GM18519 (cell line): ENCODE measurements at regions not wholly inside any gene's neighbourhood (a gene's known extent, or its start where the extent isn't known, plus 50 kb on each side); places are given as distances from the start of the nearest gene placed in this dataset.
"Not testable (repeated sequence)": the region's sequence is repeated elsewhere in the genome, so short reads cannot be mapped to it uniquely, and the experiment has no call there.

Experiments
- ATAC-seq: cut with Tn5 transposase; IDR thresholded peaks from one replicate; pipeline ENCODE4 v1.9.1; 2021; ENCODE audit warnings: mild to moderate bottlenecking, moderate library complexity; ENCODE audit not compliant: unreplicated experiment, low FRiP score

DNA sequence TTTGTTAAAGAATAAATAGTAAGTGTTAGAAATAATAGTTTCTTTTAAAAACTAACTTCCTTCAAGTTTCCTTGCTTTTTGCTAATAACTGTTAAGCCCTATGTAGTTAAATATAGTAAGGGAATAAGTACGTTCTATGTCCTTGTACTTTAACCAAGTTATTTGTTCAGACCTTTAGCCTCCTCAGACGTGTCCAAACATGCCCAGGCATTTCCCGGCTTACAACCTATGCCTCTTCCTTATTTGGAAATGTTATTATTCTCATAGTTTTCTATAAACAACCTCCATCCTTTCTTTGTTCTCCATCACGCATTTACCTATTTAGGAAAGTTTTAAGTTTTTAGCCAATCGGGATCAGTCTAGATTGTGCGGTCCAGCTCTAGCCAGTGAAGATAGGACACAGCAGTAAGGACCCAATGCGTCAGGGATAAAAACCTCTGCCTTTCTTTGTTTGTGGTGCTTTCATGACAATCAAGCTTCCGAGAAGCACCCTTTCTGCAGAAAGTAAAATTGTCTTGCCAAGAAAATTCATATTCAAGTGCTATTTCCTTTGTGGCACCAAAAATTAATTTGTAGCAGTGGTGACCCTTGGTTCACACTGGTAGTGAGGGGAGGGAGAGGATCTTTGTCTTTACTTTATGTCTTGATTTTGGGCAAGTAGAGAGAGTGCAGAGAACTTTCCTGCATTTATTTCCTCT is 851.3 kb upstream of the POM121L12 start:
- no peak for ATAC-seq

DNA sequence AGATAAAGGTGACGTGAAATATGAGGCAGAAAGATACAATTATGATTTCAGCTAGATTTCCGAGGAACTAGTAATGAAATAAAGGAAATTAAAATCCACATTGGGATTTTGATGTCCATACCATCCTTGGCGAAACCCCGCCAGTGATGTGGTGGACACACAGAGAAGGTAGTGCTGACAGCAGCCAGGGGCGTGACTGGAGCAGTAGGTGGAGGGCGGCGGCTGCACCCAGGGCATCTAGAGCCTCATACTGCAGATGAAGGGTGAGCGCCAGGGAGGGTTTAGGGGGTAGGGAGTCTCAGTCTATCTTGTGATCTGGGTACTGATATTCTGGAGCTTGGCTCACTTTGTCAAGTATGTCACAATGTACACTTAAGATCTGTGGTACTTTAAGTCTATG is 855.5 kb upstream of the POM121L12 start:
- no peak for ATAC-seq

DNA sequence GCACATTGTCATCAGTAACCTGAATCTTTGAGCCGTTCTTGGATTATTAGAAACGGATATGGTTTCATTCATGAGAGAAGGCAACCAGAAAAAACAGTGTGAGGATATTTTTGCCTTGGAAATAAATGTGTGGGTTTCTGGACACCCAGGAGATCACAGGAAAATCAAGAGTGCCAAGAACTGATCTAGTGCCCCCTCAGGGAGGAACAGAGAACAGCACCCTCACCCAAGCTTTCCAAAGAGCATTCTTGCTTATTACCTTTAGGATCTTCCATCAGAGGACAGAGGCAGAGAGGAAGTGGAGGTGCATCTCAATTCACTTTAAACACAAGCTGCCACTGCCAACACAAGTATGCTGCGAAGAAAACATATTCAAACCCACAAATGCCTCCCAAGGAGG is 851.5 kb upstream of the COBL start:
- no peak for ATAC-seq

DNA sequence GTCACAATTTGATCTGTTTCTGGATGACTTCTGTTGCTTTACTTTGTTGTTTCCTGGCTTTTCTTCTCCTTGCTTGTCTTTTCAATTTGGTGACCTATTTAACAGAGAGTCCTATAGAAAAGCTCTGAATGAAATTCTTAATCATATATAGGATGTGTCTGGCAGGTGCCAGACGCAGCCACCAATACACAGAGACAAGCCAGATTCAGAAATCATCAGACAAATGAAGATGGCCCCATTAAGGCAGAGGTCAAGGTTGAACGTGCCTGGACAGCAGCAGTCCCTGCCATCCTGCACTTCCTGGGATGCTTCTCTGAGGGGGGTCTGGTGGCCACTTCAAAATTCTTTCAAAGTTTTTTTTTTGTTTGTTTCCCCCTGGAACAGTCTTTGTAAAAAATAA is 846.7 kb upstream of the COBL start:
- ATAC-seq: no peak

DNA sequence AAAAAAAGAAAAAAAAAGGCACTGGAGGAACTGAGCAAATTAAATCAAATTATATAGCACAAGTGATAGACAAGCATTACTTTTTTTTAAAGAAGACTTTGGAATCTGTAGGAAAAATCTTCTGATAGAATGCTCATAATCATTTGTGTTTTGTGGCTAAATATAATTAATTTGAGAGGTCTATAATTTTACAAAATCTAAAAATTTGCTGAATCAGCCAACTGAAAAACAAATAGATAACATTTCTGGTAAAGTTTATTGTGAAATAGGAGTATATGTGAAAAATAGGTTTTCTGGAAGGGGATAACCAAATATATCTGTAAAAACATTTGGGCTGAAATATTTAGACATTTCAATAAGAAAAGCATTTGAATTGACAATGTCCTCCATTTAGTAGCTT is 844.9 kb upstream of the COBL start:
- ATAC-seq: no peak

DNA sequence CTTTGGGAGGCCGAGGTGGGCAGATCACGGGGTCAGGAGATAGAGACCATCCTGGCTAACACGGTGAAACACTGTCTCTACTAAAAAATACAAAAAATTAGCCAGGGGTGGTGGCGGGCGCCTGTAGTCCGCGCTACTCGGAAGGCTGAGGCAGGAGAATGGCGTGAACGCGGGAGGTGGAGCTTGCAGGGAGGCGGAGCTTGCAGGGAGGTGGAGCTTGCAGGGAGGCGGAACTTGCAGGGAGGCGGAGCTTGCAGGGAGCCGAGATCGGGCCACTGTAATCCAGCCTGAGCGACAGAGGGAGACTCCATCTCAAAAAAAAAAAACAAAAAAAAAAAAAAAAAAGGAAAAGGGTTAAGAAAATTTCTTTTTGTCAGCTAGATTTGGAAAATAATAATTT is 842.8 kb upstream of the COBL start:
- ATAC-seq: not testable (repeated sequence)

DNA sequence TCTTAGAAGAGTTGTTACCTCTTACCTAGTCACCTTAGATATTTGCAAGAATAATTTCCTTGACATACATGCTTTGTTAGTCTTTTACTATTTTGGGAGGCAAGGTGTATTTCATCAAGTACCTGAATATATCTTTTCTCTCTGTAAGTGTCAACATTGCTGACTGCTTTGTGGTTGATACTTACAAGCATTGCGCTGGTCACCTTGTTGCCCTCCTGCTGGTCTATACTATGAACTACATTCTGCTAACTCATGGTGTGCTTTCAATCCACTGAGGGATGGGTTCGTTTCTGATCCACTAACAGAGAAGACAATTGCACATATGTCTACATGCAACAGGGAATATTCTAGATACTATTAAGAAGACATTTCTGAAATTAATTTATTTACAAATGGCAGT is 837.8 kb upstream of the COBL start:
- ATAC-seq: no peak

DNA sequence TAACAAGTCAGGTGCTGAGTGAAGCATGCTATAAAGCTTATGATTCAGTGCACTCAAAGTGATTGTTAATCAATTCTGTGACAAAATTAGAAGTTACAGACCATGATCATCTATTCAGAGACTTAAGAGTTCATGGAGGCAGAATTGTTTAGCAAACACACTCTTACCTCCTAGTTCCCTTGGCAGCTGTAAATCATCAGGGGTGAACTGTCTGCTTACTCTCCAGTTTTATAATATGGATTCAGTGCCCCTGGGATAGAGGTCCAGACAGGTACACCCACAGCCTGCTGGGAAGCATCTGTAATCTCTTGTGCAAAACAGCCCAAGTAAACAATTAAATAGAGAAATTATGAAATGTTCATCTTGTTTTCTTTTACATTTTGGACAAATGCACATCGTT is 835.0 kb upstream of the COBL start:
- no peak for ATAC-seq

DNA sequence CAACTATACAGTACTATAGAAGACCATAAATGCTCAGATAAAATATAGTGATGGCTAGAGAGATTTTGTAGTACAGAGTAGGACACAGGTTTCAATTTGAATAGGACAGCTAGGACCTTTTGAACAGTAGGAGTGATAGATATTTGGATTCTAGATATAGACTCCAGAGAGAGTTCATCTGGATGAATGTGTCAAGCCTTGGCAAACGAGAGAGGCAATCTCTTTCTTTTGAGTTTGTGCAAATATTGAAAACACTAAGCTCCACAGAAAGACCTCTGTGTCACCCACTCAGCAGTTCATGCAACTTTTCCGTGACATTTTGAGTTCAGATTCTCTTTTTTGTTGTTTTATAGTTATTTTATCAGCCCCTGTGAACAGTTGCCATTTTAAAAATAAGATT is 834.3 kb upstream of the COBL start:
- no peak for ATAC-seq

DNA sequence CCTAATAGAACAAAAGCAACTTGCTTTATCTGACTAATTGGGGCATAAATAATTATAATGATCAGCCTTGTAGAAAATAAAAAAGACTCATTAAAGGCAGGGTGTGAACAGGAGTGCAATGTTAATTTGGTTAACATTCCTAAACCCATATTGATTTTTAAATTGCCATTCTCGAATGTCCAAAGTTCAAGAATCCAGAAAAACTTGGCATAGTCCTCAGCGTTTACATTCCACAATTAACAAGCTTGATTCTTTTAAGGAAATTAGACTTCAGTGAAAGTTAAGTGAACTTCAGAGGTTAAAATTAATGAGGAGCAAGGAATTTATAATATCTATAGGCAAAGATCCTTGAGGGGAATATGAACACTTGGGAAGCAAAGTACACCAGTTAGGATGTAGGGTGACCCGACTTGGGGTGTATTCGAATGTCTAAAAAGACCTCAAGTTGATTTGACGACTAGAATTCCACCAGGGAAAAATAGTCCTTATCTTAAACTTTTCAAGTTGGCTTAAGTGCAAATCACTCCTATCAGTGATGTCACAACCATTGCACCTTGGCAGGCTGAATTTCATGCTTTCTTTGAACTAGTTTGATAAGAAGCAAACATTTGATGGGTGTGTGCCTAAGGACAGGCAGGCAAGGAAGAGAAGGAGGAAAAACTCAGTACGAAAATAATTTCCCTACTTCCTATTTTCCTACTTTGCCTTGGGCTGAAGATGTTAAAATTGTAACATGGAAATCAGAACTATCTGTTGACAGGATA is 830.4 kb upstream of the COBL start:
- ATAC-seq: no peak

DNA sequence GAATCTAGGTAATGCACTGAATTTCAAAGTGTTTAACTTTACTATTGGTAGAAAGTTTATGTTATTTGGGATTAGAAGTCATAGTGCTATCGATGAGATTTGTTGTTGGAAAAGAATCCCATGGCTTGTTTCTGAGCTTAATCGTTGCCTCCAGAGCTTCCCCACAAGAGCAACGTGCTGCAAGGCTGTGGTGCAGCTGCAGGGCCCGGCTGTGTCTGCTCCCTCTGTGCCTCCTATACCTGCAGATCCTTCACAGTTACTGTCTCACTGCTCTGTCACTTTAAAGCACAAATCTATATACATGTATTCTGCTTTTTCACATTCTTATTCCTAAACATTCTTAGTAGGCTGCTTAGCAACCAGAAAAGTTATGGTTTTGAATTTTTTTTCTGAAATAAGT is 826.6 kb upstream of the COBL start:
- no peak for ATAC-seq

DNA sequence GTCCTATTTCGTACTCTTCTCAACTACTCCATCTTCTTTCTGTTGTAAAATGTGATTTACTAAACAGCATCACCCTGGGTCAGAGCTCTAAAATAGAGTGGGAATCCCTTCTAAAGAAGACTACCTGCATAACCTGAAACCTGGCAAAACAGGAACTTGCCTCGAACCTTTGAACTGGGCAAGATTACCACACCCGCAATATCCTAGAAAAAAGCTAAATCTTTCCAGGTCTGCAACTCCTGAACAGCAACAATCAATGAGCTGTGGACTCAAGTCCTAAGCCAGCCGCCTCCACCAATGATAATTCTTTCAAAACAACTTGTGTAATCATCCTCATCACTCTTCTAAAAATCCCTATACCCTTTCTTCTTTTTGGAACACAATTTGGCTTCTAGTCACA is 824.2 kb upstream of the COBL start:
- no peak for ATAC-seq

DNA sequence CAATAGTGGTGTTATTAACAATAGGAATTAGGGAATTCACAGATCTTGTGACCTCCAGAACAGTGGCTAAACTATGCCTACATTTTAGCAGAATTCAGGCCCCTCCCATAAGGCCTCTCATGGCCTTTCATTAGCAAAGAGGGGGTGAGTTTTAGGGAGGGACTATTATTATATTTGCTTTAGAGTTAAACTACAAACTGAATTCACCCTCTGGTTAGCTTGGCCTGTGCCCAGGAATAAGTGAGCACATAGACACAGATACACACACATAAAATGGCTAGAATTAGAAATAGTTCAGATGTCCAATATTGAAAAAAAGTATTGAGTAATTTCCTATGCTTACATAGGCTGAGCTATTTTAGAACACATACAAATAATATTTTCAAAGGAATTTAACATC is 818.8 kb upstream of the COBL start:
- no peak for ATAC-seq

DNA sequence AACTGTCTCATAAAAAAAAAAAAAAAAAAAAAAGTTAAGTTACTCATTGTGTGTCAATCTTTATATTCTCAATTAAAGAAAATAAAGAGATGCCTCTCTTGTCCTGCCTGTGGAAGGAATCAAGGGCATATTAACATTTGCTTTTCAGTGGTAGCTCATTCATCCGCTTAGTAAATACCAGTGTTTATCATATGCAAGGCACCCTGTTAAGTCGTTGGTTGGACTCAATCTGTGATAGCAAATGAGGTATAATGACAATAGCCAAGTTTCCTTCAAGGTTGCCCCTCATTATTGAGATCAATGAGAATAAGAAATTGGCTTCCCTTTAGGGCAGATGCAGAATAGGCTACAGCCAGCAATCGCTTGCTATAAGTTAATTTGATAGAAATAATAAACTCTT is 812.7 kb upstream of the COBL start:
- no peak for ATAC-seq

DNA sequence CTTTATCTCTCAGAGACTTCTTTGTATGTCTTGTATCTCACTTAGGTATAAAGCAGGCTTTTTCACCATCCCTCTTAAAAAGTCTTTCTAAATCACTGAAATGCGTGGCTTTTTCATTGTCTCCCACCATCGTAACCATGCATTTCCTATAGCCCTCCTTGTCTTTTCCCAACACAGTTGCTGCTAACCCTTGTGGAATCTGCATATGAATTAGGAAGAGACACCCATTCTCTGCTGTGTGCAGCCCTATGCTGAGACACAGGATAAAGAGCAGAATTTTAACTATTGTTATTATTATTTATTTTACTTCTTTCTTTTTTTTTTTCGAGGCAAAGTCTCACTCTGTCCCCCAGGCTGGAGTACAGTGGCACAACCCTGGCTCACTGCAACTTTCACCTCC is 804.3 kb upstream of the COBL start:
- ATAC-seq: no peak

DNA sequence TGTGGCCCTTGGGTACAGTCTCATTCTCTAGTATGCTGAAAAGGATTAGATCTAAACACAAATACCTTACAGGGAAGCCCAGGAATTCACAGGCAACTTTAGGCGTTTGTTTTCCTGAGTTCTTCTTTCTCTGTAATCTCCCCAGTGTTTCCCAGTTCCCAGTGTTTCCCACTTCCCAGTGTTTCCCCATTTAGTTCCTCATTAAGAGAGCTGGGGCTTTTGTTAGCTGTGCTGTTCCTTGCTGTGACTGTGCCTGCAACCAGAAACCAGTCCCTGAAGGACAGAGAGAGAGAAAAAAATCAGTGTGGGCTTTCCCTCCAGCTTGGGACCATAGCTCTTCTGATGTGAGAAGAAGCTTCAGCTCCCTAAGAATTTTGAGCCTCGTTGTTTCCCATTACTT is 802.9 kb upstream of the COBL start:
- no peak for ATAC-seq

DNA sequence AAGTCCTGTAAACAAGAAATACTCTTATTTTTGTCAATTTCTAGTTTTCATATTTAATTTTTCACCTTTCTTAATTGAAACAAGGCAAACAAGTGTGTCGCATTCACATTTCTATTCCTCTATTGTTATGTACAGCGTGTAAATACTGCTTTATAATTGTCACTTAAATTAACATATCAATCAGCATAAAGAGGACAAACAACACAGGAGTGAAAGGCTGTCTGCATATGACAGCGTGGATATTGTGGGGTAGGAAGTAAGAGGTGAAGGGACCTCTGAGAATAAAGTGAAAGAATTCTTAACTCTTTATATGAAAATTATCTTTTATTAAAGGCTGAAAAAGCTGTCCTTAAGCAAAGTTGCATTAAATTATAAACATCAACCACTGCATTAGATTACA is 797.9 kb upstream of the COBL start:
- no peak for ATAC-seq

DNA sequence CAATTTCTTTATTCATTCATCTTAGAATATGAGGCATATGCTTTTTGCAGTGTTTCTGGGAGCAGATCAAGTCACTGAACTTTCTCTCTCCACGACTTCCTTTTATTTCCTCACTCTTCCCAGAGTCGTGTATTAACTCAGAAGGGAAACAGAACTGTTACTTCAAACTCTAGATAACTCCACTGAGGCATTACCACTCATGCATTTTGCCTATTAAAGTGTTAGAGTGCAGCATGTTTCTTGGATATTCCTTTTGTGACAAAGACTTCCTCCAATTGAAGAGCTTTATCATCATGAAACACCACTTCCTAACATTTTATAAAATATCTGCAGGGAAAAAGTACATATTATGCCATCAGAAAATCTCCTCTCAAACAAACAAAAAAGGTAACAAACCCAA is 797.4 kb upstream of the COBL start:
- no peak for ATAC-seq

DNA sequence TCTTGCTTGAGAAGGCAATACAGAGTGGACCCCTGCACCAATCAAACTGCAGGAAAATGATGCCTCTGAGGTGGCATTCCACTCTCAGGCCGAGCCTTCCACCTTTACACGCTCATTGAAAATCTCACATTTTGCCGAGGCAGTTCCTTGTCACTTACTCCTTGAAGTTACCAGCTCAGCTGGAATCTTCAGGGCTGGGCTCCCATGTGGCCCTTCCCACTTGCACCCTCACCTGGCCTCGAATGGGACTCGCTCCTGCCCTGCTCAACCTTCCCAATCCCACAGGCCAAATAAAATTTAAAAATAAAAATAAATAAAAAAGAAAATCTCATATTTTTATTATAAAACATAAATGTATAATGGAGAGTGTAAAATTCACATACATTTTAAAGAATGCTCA is 790.7 kb upstream of the COBL start:
- no peak for ATAC-seq

DNA sequence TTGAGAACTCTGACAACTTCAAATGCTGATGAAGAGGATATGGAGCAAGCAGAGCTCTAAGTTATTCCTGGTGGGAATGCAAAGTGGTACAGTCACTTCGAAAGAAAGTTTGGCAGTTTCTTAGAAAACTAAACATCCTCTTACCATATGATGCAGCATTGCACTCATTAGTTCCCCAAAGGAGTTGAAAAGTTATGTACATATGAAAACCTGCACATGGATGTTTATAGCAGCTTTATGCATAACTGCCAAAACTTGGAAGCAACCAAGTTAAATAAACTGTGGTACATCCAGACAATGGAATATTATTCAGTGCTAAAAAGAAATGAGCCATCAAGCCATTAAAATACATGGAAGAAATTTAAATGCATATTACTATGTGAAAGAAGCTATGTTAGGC is 779.3 kb upstream of the COBL start:
- ATAC-seq: no peak

DNA sequence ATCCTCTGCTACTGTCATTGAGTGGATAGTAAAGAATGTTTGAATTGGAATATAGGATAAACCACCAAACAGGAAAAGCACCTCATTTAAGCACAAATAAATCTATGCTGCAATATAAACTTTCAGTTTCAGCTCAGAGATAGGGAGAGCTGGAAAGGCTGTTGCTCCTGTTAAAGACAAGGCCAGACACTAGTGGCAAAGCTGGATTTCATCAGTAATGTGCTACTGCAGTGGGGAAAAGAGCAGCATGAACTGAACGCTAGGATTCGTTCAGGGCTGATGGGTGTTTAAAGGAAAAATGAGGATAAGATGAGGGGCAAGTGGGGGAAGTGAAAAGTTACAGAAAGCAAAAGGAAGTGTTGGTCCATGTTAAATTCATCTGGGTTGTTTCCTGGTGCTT is 775.4 kb upstream of the COBL start:
- ATAC-seq: no peak

DNA sequence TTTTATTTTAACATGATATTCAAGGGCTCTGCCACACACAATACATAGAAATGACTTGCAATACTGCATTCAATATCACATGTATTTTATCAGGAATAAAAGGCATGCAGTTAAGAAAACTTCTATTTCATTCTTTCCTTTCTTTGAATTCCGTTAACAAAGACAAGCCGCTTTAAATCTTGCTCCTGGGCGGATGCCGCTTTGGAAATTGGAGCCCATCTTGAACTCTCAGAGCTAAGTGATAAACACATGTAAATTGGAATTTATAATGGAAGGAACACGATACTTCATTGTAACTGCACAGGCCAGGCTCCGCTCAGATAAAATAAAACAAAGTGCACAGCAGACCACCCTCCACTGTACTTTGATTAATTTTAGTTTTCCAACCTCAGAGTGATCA is 774.5 kb upstream of the COBL start:
- ATAC-seq: no peak
